Fibroblast of the aortic adventitia (primary cell): ENCODE measurements at regions not wholly inside any gene's neighbourhood (a gene's known extent, or its start where the extent isn't known, plus 50 kb on each side); places are given as distances from the start of the nearest gene placed in this dataset.
A peak's percentile ranks its signal among the peaks of the same experiment; 100 is the strongest.

Source experiments
- DNase-seq: peaks from one replicate; pipeline ENCODE4 v3.0.0-alpha.2; 2010; ENCODE audit warnings: low read depth
- H3K4me3 ChIP-seq: 2 replicates; pipeline ENCODE4 v1.5.1; 2011; ENCODE audit warnings: low read depth, mild to moderate bottlenecking, control low read depth, low read length, moderate library complexity
- TF ChIP-seq, protein P1 (sequence below): IDR thresholded peaks from 2 replicates; pipeline ENCODE4 v1.5.1; 2011; ENCODE audit warnings: mild to moderate bottlenecking, low read length, control low read depth, inconsistent platforms; ENCODE audit not compliant: insufficient read depth

DNA sequence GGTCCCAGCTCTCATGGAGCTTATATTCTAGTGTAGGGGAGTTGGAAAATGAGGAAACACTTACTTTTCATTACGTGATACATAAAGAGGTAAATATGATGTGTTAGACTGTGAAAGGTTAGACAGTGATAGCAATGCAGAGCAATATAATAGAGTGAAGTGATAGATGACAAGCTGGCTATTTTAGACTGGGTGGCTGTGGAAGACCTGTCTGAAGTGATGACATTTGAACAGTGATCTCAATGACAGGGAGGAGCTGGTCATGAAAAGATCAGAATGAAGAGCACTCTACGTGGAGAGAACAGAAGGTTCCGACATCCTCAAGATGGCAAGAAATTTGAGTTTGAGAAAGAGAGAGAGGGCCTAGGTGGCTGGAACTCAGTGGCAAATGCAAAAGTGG is 118.9 kb upstream of the MKLN1 start:
- no peak for DNase-seq
- TF ChIP-seq, protein P1, sequence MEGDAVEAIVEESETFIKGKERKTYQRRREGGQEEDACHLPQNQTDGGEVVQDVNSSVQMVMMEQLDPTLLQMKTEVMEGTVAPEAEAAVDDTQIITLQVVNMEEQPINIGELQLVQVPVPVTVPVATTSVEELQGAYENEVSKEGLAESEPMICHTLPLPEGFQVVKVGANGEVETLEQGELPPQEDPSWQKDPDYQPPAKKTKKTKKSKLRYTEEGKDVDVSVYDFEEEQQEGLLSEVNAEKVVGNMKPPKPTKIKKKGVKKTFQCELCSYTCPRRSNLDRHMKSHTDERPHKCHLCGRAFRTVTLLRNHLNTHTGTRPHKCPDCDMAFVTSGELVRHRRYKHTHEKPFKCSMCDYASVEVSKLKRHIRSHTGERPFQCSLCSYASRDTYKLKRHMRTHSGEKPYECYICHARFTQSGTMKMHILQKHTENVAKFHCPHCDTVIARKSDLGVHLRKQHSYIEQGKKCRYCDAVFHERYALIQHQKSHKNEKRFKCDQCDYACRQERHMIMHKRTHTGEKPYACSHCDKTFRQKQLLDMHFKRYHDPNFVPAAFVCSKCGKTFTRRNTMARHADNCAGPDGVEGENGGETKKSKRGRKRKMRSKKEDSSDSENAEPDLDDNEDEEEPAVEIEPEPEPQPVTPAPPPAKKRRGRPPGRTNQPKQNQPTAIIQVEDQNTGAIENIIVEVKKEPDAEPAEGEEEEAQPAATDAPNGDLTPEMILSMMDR, result no peak
- H3K4me3 ChIP-seq, result no peak overlapping the region

GRCh38 chr7:131210618-131211017 is 117.1 kb upstream of the MKLN1 start:
- no peak overlapping the region for H3K4me3 ChIP-seq
- TF ChIP-seq, protein P1, result no peak
- no peak for DNase-seq

DNA sequence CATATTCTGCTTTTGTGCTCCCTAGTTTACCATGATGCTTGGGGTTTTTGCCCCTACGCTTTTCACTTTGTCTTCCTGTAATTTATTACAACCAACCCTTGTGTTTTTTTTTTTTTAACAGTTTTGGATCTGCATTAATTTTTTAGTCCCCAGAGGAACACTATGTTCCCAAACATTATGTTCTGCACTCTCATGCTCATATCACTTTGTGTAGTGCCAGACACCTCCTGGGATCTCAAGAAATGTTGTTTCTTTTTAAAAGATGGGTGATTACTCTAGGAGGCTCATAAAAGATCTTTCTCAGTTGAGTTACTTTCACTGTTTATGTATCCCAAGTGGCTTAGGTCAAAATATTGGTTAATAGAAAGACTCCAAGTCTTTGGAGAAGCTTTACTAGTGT is 116.2 kb upstream of the MKLN1 start:
- H3K4me3 ChIP-seq, result no peak overlapping the region
- TF ChIP-seq, protein P1, result no peak
- no peak for DNase-seq

- TF ChIP-seq, protein P1, result no peak
- peak; percentile 33 for DNase-seq
- no peak overlapping the region for H3K4me3 ChIP-seq
These were observed 115.6 kb upstream of the MKLN1 start for GRCh38 chr7:131212114-131212513.

- DNase-seq, result no peak
- TF ChIP-seq, protein P1, result no peak
- H3K4me3 ChIP-seq, result no peak overlapping the region
These were observed 108.9 kb upstream of the MKLN1 start for GRCh38 chr7:131218727-131219128.

DNA sequence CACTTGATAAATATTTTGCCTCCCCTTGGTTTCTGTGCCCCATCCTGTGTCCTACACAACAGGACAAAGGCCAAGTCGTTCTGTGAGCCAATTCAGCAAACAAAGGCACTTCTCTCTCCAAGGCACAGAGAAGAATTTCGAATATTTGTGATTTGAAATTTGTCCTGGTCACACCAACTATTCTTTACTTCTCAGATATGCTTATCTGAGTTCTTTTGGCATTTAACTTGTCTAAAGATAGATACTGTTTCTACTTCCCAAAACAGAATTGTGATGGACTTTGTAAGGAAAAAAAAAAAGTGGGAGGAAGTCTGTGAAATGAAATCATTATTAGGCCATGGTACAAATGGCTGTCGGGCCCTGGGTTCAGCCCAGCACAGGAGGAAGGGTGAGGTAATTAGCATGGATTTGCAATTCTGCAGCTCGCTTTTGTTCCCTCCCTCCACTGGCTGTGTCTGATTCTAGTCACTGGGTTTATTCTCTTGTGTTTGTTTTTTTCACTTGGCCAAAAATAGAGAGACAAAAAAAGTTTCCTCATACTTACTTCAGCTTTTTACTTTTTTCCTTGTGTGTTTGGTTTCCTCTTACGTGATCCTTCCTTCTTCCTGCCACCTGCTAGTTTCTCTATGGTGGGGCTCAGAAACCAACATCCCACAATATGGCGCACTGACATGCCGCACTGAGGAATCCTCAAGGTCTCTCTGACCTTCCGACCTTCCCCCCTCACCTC is 108.2 kb upstream of the MKLN1 start:
- DNase-seq, result peak; percentile 75
- no peak overlapping the region for H3K4me3 ChIP-seq
- TF ChIP-seq, protein P1, result no peak

- no peak for DNase-seq
- no peak overlapping the region for H3K4me3 ChIP-seq
- TF ChIP-seq, protein P1, result no peak
These were observed 106.6 kb upstream of the MKLN1 start for GRCh38 chr7:131221061-131221460.
